ENCODE measurements at regions not wholly inside any gene's neighbourhood (a gene's known extent, or its start where the extent isn't known, plus 50 kb on each side); places are given as distances from the start of the nearest gene placed in this dataset.

DNA sequence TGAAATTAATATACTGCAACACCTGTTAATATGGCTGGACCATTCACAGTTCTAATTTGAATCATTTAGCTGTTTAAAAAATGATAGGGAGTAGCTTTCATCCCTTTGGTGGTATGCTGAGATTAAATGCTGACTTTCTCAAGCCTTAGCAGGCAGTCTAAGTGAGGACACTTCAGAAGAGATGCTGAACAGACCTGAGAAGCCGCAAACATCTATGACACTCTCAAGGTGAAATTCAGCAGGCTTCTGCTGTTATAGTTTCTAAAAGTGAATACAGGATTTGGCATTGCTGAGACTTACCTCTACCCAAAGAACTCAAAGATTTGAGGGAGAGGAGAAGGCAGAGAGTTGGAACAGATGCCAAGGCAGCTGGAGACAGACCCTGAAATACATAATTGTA, 431.2 kb upstream of the FAM98A start:
- Histone ChIP-seq H3K9me3 (ENCODE audit: control insufficient read depth, insufficient read depth, low read depth, low read length) (no peaks in the 10 kb centered on the region), H3K4me3 (ENCODE audit: low read depth, low read length) (no peak overlapping the region), H3K4me1 (ENCODE audit: control insufficient read depth, insufficient read depth, low read length) (no peaks in the 10 kb centered on the region), H3K27ac (ENCODE audit: extremely low read depth, low read depth, low read length) (no peak overlapping the region), H3K36me3 (ENCODE audit: control insufficient read depth in 2 of 2, insufficient read depth in 1 of 2, low read length in 2 of 2) (no peaks in the 10 kb centered on the region)
- TF ChIP-seq, protein P1, sequence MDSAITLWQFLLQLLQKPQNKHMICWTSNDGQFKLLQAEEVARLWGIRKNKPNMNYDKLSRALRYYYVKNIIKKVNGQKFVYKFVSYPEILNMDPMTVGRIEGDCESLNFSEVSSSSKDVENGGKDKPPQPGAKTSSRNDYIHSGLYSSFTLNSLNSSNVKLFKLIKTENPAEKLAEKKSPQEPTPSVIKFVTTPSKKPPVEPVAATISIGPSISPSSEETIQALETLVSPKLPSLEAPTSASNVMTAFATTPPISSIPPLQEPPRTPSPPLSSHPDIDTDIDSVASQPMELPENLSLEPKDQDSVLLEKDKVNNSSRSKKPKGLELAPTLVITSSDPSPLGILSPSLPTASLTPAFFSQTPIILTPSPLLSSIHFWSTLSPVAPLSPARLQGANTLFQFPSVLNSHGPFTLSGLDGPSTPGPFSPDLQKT (IDR thresholded peaks at IDR 0.05; ENCODE audit: borderline replicate concordance, low read depth, low read length) = no peak
- TF ChIP-seq ZSCAN4 (tag by site-specific recombination; IDR thresholded peaks at IDR 0.05) (no peak), PATZ1 (tag by site-specific recombination; IDR thresholded peaks at IDR 0.05) (no peak), ZBTB10 (tag by site-specific recombination; IDR thresholded peaks at IDR 0.05) (no peak), ZNF830 (tag by site-specific recombination; IDR thresholded peaks at IDR 0.05; ENCODE audit: low read depth) (no peak), ZBTB8A (tag by site-specific recombination; IDR thresholded peaks at IDR 0.05) (no peak), ZNF214 (tag by site-specific recombination; IDR thresholded peaks at IDR 0.05; ENCODE audit: borderline replicate concordance) (no peak), ZNF660 (tag by site-specific recombination; IDR thresholded peaks at IDR 0.05) (no peak), ZNF626 (tag by site-specific recombination; IDR thresholded peaks at IDR 0.05) (no peak), ZNF585B (tag by site-specific recombination; IDR thresholded peaks at IDR 0.05) (no peak), ZNF843 (tag by site-specific recombination; IDR thresholded peaks at IDR 0.05) (no peak), ZNF561 (tag by site-specific recombination; IDR thresholded peaks at IDR 0.05; ENCODE audit: borderline replicate concordance) (no peak), ZNF266 (tag by site-specific recombination; IDR thresholded peaks at IDR 0.05; ENCODE audit: low read depth) (no peak), PRDM1 (tag by site-specific recombination; IDR thresholded peaks at IDR 0.05) (no peak), HOXA7 (CRISPR knock-in tag; IDR thresholded peaks at IDR 0.05; ENCODE audit: borderline replicate concordance) (no peak), ZBTB17 (tag by site-specific recombination; IDR thresholded peaks at IDR 0.05) (no peak), ZNF701 (tag by site-specific recombination; IDR thresholded peaks at IDR 0.05) (no peak), KLF8 (tag by site-specific recombination; IDR thresholded peaks at IDR 0.05) (no peak), SP3 (tag by site-specific recombination; IDR thresholded peaks at IDR 0.05) (no peak)
- TF ChIP-seq, protein P2, sequence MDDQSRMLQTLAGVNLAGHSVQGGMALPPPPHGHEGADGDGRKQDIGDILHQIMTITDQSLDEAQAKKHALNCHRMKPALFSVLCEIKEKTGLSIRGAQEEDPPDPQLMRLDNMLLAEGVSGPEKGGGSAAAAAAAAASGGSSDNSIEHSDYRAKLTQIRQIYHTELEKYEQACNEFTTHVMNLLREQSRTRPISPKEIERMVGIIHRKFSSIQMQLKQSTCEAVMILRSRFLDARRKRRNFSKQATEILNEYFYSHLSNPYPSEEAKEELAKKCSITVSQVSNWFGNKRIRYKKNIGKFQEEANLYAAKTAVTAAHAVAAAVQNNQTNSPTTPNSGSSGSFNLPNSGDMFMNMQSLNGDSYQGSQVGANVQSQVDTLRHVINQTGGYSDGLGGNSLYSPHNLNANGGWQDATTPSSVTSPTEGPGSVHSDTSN (CRISPR knock-in tag; IDR thresholded peaks at IDR 0.05) = no peak
- ChIA-PET POLR2A (no interaction called here), CTCF (no interaction called here)

Measured in HEK293 (cell line).